ENCODE measurements at regions not wholly inside any gene's neighbourhood (a gene's known extent, or its start where the extent isn't known, plus 50 kb on each side); places are given as distances from the start of the nearest gene placed in this dataset.

DNA sequence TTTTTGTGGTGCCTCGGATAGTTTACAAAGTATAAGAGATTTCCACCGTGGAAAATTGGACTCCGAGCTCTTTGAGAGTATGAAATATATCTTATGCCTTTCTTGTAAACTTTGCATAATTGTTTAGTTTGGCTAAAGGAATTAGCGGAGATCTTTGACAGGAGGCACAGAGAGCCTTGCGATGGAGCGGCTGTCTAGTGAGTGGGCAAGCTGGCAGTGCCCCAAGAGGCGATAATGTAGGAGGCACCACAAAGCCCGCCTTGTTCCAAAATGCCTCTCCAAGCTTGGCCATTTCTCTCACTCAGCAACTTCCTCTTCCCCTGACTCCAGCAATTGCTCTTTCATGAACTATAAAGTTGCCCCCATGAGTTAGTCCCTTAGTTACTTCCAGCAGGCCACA is 270.1 kb upstream of the PRICKLE1 start:
- no peaks in the 10 kb centered on the region for H3K4me1 Mint-ChIP-seq
- Histone ChIP-seq H4K20me1 (ENCODE audit: insufficient read depth, low read length) (no peaks in the 10 kb centered on the region), H3K27ac (ENCODE audit: low read depth in 1 of 2, low read length in 2 of 2) (no peak overlapping the region), H2AFZ (ENCODE audit: insufficient read depth, low read depth, low read length, poor library complexity, severe bottlenecking) (no peak overlapping the region), H3K4me3 (replicated peaks in 1 of 3; ENCODE audit: low read depth in 2 of 3, low read length in 3 of 3) (no peak overlapping the region), H3K9me3 (replicated peaks in 1 of 2; ENCODE audit: control insufficient read depth in 1 of 2, insufficient read depth in 1 of 2, low read length in 2 of 2) (peaks cover 0 to 8% of the 10 kb centered on the region in 2 donors), H3K4me1 (ENCODE audit: control insufficient read depth in 1 of 2, insufficient read depth in 2 of 2, low read length in 2 of 2) (no peaks in the 10 kb centered on the region), H3K4me2 (replicated peaks; ENCODE audit: extremely low read depth, low read length, poor library complexity, severe bottlenecking) (no peak overlapping the region), H3K36me3 (replicated peaks in 1 of 2; ENCODE audit: control insufficient read depth in 1 of 2, insufficient read depth in 2 of 2, low read length in 2 of 2) (no peaks in the 10 kb centered on the region), H3K27me3 (ENCODE audit: control insufficient read depth in 2 of 2, insufficient read depth in 2 of 2, low read length in 2 of 2) (no peaks in the 10 kb centered on the region), H3K79me2 (ENCODE audit: insufficient read depth, low read length) (no peaks in the 10 kb centered on the region), H3K9ac (ENCODE audit: insufficient read depth, low read length, poor library complexity, severe bottlenecking) (no peak overlapping the region)
- DNase-seq: no peak
- peaks cover 0 to 10% (median 7%) of the 10 kb centered on the region in 7 donors for H3K9me3 Mint-ChIP-seq
- H3K27me3 Mint-ChIP-seq (ENCODE audit: low read depth in 3 of 3): peaks cover 0 to 3% (median 0%) of the 10 kb centered on the region in 3 donors
- intact Hi-C loops (cut with micrococcal nuclease): no loop called here
- TF ChIP-seq, protein P1, sequence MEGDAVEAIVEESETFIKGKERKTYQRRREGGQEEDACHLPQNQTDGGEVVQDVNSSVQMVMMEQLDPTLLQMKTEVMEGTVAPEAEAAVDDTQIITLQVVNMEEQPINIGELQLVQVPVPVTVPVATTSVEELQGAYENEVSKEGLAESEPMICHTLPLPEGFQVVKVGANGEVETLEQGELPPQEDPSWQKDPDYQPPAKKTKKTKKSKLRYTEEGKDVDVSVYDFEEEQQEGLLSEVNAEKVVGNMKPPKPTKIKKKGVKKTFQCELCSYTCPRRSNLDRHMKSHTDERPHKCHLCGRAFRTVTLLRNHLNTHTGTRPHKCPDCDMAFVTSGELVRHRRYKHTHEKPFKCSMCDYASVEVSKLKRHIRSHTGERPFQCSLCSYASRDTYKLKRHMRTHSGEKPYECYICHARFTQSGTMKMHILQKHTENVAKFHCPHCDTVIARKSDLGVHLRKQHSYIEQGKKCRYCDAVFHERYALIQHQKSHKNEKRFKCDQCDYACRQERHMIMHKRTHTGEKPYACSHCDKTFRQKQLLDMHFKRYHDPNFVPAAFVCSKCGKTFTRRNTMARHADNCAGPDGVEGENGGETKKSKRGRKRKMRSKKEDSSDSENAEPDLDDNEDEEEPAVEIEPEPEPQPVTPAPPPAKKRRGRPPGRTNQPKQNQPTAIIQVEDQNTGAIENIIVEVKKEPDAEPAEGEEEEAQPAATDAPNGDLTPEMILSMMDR (IDR thresholded peaks at IDR 0.05): no peak
- H3K36me3 Mint-ChIP-seq: no peaks in the 10 kb centered on the region
- no peak overlapping the region for H3K4me3 Mint-ChIP-seq
- 87% methylated on average over 6 of the region's 8 CpGs for WGBS (ENCODE audit: insufficient coverage)
- no peak overlapping the region for H3K27ac Mint-ChIP-seq

DNA sequence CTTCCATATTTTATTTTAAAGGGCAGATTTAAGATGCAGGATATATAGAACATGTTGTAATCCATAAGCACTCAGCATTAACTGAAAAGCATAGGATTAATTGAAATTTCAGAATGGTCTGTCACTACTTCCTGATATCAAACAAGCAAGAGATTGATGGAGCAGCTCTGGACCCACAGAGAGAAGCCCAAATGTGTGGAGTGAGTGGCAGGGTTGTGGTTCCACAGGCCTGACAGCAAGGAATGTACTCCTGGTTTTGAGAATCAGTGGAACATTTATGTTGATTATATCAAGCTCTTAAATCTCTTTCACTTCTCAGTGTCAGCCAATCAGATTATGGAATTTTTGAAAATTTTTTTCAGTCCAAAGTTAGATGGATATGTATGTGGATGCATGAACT is 267.6 kb upstream of the PRICKLE1 start:
- Histone ChIP-seq H3K27ac (ENCODE audit: low read depth in 1 of 2, low read length in 2 of 2) (no peak overlapping the region), H3K4me1 (ENCODE audit: control insufficient read depth in 1 of 2, insufficient read depth in 2 of 2, low read length in 2 of 2) (no peaks in the 10 kb centered on the region), H3K4me3 (replicated peaks in 1 of 3; ENCODE audit: low read depth in 2 of 3, low read length in 3 of 3) (no peak overlapping the region), H2AFZ (ENCODE audit: insufficient read depth, low read depth, low read length, poor library complexity, severe bottlenecking) (no peak overlapping the region), H3K27me3 (ENCODE audit: control insufficient read depth in 2 of 2, insufficient read depth in 2 of 2, low read length in 2 of 2) (no peaks in the 10 kb centered on the region), H3K4me2 (replicated peaks; ENCODE audit: extremely low read depth, low read length, poor library complexity, severe bottlenecking) (no peak overlapping the region), H3K9me3 (replicated peaks in 1 of 2; ENCODE audit: control insufficient read depth in 1 of 2, insufficient read depth in 1 of 2, low read length in 2 of 2) (peaks cover 0 to 5% of the 10 kb centered on the region in 2 donors), H4K20me1 (ENCODE audit: insufficient read depth, low read length) (no peaks in the 10 kb centered on the region), H3K79me2 (ENCODE audit: insufficient read depth, low read length) (no peaks in the 10 kb centered on the region), H3K9ac (ENCODE audit: insufficient read depth, low read length, poor library complexity, severe bottlenecking) (no peak overlapping the region), H3K36me3 (replicated peaks in 1 of 2; ENCODE audit: control insufficient read depth in 1 of 2, insufficient read depth in 2 of 2, low read length in 2 of 2) (no peaks in the 10 kb centered on the region)
- no peak for DNase-seq
- H3K4me1 Mint-ChIP-seq: no peaks in the 10 kb centered on the region
- no peak overlapping the region for H3K4me3 Mint-ChIP-seq
- TF ChIP-seq, protein P1 (IDR thresholded peaks at IDR 0.05): no peak
- no peaks in the 10 kb centered on the region for H3K36me3 Mint-ChIP-seq
- H3K9me3 Mint-ChIP-seq: peaks cover 0 to 10% (median 5%) of the 10 kb centered on the region in 7 donors
- no peak overlapping the region for H3K27ac Mint-ChIP-seq
- intact Hi-C loops (cut with micrococcal nuclease): no loop called here
- peaks cover 0 to 4% (median 0%) of the 10 kb centered on the region in 3 donors for H3K27me3 Mint-ChIP-seq (ENCODE audit: low read depth in 3 of 3)
